ENCODE measurements at regions not wholly inside any gene's neighbourhood (a gene's known extent, or its start where the extent isn't known, plus 50 kb on each side); places are given as distances from the start of the nearest gene placed in this dataset.

- TF ChIP-seq ZNF768 (tag by site-specific recombination; IDR thresholded peaks at IDR 0.05), result no peak
- no peak for TF ChIP-seq ZNF830 (tag by site-specific recombination; IDR thresholded peaks at IDR 0.05; ENCODE audit: low read depth)
- no peak for TF ChIP-seq ZNF169 (tag by site-specific recombination; IDR thresholded peaks at IDR 0.05)
- no peak for TF ChIP-seq ZNF776 (tag by site-specific recombination; IDR thresholded peaks at IDR 0.05; ENCODE audit: borderline replicate concordance)
- TF ChIP-seq ZNF571 (tag by site-specific recombination; IDR thresholded peaks at IDR 0.05), result no peak
- no peak for TF ChIP-seq ZNF433 (tag by site-specific recombination; IDR thresholded peaks at IDR 0.05; ENCODE audit: low read depth)
- TF ChIP-seq ZNF37A (tag by site-specific recombination; IDR thresholded peaks at IDR 0.05), result no peak
- TF ChIP-seq, protein P1, sequence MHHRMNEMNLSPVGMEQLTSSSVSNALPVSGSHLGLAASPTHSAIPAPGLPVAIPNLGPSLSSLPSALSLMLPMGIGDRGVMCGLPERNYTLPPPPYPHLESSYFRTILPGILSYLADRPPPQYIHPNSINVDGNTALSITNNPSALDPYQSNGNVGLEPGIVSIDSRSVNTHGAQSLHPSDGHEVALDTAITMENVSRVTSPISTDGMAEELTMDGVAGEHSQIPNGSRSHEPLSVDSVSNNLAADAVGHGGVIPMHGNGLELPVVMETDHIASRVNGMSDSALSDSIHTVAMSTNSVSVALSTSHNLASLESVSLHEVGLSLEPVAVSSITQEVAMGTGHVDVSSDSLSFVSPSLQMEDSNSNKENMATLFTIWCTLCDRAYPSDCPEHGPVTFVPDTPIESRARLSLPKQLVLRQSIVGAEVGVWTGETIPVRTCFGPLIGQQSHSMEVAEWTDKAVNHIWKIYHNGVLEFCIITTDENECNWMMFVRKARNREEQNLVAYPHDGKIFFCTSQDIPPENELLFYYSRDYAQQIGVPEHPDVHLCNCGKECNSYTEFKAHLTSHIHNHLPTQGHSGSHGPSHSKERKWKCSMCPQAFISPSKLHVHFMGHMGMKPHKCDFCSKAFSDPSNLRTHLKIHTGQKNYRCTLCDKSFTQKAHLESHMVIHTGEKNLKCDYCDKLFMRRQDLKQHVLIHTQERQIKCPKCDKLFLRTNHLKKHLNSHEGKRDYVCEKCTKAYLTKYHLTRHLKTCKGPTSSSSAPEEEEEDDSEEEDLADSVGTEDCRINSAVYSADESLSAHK (tag by site-specific recombination; IDR thresholded peaks at IDR 0.05), result no peak
- no peak for TF ChIP-seq PRDM6 (tag by site-specific recombination; IDR thresholded peaks at IDR 0.05)
- TF ChIP-seq ZNF248 (tag by site-specific recombination; IDR thresholded peaks at IDR 0.05), result no peak
- TF ChIP-seq ZSCAN4 (tag by site-specific recombination; IDR thresholded peaks at IDR 0.05), result no peak
- no peak for TF ChIP-seq ZNF24 (tag by site-specific recombination; IDR thresholded peaks at IDR 0.05)
- TF ChIP-seq, protein P2, sequence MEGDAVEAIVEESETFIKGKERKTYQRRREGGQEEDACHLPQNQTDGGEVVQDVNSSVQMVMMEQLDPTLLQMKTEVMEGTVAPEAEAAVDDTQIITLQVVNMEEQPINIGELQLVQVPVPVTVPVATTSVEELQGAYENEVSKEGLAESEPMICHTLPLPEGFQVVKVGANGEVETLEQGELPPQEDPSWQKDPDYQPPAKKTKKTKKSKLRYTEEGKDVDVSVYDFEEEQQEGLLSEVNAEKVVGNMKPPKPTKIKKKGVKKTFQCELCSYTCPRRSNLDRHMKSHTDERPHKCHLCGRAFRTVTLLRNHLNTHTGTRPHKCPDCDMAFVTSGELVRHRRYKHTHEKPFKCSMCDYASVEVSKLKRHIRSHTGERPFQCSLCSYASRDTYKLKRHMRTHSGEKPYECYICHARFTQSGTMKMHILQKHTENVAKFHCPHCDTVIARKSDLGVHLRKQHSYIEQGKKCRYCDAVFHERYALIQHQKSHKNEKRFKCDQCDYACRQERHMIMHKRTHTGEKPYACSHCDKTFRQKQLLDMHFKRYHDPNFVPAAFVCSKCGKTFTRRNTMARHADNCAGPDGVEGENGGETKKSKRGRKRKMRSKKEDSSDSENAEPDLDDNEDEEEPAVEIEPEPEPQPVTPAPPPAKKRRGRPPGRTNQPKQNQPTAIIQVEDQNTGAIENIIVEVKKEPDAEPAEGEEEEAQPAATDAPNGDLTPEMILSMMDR (tag by site-specific recombination; IDR thresholded peaks at IDR 0.05), result no peak
- TF ChIP-seq, protein P3, sequence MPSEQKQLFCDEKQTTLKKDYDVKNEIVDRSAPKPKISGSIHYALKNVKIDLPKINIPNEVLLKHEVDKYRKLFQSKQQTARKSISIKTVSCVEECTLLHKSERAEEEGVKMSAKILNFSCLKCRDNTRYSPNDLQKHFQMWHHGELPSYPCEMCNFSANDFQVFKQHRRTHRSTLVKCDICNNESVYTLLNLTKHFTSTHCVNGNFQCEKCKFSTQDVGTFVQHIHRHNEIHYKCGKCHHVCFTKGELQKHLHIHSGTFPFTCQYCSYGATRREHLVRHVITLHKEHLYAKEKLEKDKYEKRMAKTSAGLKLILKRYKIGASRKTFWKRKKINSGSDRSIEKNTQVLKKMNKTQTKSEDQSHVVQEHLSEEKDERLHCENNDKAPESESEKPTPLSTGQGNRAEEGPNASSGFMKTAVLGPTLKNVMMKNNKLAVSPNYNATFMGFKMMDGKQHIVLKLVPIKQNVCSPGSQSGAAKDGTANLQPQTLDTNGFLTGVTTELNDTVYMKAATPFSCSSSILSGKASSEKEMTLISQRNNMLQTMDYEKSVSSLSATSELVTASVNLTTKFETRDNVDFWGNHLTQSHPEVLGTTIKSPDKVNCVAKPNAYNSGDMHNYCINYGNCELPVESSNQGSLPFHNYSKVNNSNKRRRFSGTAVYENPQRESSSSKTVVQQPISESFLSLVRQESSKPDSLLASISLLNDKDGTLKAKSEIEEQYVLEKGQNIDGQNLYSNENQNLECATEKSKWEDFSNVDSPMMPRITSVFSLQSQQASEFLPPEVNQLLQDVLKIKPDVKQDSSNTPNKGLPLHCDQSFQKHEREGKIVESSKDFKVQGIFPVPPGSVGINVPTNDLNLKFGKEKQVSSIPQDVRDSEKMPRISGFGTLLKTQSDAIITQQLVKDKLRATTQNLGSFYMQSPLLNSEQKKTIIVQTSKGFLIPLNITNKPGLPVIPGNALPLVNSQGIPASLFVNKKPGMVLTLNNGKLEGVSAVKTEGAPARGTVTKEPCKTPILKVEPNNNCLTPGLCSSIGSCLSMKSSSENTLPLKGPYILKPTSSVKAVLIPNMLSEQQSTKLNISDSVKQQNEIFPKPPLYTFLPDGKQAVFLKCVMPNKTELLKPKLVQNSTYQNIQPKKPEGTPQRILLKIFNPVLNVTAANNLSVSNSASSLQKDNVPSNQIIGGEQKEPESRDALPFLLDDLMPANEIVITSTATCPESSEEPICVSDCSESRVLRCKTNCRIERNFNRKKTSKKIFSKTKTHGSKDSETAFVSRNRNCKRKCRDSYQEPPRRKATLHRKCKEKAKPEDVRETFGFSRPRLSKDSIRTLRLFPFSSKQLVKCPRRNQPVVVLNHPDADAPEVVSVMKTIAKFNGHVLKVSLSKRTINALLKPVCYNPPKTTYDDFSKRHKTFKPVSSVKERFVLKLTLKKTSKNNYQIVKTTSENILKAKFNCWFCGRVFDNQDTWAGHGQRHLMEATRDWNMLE (tag by site-specific recombination; conservative IDR thresholded peaks at IDR 0.05; ENCODE audit: low read depth), result no peak
- Histone ChIP-seq H3K9me3 (ENCODE audit: control insufficient read depth, insufficient read depth, low read depth, low read length) (no peaks in the 10 kb centered on the region), H3K36me3 (ENCODE audit: control insufficient read depth in 2 of 2, insufficient read depth in 1 of 2, low read length in 2 of 2) (no peaks in the 10 kb centered on the region), H3K4me3 (ENCODE audit: low read depth, low read length) (no peak overlapping the region), H3K4me1 (ENCODE audit: control insufficient read depth, insufficient read depth, low read length) (no peaks in the 10 kb centered on the region), H3K27ac (ENCODE audit: extremely low read depth, low read depth, low read length) (no peak overlapping the region)
- CTCF ChIA-PET, result interaction anchor here (0.7 kb wide), 1 partner anchor 17 kb away, joined by 3 read pairs; no protein-coding TSS in a partner anchor
- POLR2A ChIA-PET, result no interaction called here
Measured at GRCh38 chr2:8232871-8233270, 449.0 kb upstream of the ID2 start.
